ENCODE measurements at regions not wholly inside any gene's neighbourhood (a gene's known extent, or its start where the extent isn't known, plus 50 kb on each side); places are given as distances from the start of the nearest gene placed in this dataset.

DNA sequence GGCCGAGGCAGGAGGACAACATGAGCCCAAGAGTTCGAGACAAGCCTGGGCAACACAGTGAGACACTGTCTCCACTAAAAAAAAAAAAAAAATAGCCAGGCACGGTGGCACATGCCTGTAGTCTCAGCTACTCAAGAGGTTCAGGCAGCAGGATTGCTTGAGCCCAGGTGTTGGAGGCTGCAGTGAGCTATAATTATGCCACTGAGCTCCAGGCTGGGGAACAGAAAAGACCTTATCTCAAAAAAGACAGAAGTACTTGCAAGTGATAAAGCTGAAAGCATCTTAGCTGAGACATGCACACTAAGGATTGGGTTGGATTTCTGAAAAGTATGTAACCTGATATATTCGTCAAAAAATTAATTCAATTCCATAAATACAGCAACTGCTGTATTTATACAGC, 68.4 kb downstream of the PPP1R3C start:
- no peak overlapping the region for H3K4me3 ChIP-seq (replicated peaks in 1 of 3; ENCODE audit: insufficient read depth in 1 of 3, low read depth in 2 of 3, low read length in 3 of 3)
- no peak overlapping the region for H3K4me2 ChIP-seq (ENCODE audit: low read depth, low read length)
- H3K9ac ChIP-seq (ENCODE audit: insufficient read depth, low read depth, low read length): no peak overlapping the region
- in situ Hi-C loops (cut with HindIII; ENCODE audit: extremely low pct_ligation_motif_present, low pct_unique_long_range_greater_than_20kb): no loop called here
- H3K9me3 ChIP-seq (ENCODE audit: low read length): peaks cover 10% of the 10 kb centered on the region
- H3K79me2 ChIP-seq (ENCODE audit: insufficient read depth, low read length): no peaks in the 10 kb centered on the region
- TF ChIP-seq, protein P1, sequence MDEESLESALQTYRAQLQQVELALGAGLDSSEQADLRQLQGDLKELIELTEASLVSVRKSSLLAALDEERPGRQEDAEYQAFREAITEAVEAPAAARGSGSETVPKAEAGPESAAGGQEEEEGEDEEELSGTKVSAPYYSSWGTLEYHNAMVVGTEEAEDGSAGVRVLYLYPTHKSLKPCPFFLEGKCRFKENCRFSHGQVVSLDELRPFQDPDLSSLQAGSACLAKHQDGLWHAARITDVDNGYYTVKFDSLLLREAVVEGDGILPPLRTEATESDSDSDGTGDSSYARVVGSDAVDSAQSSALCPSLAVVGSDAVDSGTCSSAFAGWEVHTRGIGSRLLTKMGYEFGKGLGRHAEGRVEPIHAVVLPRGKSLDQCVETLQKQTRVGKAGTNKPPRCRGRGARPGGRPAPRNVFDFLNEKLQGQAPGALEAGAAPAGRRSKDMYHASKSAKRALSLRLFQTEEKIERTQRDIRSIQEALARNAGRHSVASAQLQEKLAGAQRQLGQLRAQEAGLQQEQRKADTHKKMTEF (CRISPR knock-in tag; IDR thresholded peaks at IDR 0.05): no peak
- TF ChIP-seq MAZ (IDR thresholded peaks at IDR 0.05; ENCODE audit: borderline replicate concordance, low read depth, low read length): no peak
- TF ChIP-seq MAZ (CRISPR knock-in tag; IDR thresholded peaks at IDR 0.05; ENCODE audit: low read depth): no peak
- FAIRE-seq (no peak), ATAC-seq (no peak), DNase-seq (ENCODE audit: low spot score) (no peak)
- intact Hi-C loops (cut with micrococcal nuclease; ENCODE audit: unreplicated experiment): no loop called here
- no TSS peak for BruUV-seq (replicated peaks)
- H3K27me3 ChIP-seq (ENCODE audit: control insufficient read depth in 1 of 2, insufficient read depth in 2 of 2, low read length in 2 of 2): no peaks in the 10 kb centered on the region
- H3K27ac ChIP-seq (ENCODE audit: extremely low read length, insufficient read depth, low read length): no peak overlapping the region
- ChIA-PET CTCF (ENCODE audit: low intra/inter-chr PET ratio, low total read pairs) (no interaction called here), POLR2A (interaction anchor here (3.1 kb wide), 1 partner anchor 68 kb away, joined by 11 read pairs; the partner anchor contains the start of gene PPP1R3C)
- H2AFZ ChIP-seq (ENCODE audit: low read length): no peak overlapping the region
- WGBS (ENCODE audit: low lambda C conversion rate): 49% methylated on average over 4 of the region's 4 CpGs
- no peaks in the 10 kb centered on the region for H4K20me1 ChIP-seq (ENCODE audit: insufficient read depth, low read length)
- H3K4me1 ChIP-seq (ENCODE audit: insufficient read depth, low read length): peaks cover 43% of the 10 kb centered on the region
- H3K36me3 ChIP-seq (replicated peaks in 1 of 2; ENCODE audit: control insufficient read depth in 1 of 2, insufficient read depth in 2 of 2, low read length in 2 of 2): no peaks in the 10 kb centered on the region
